ENCODE measurements at regions not wholly inside any gene's neighbourhood (a gene's known extent, or its start where the extent isn't known, plus 50 kb on each side); places are given as distances from the start of the nearest gene placed in this dataset.

- intact Hi-C loops (cut with micrococcal nuclease; ENCODE audit: unreplicated experiment), result no loop called here
Measured at GRCh38 chr6:102390541-102390940, 997.0 kb downstream of the GRIK2 start.

More at GRCh38 chr6:102390541-102390940, 997.0 kb downstream of the GRIK2 start:
- Histone ChIP-seq H3K4me1 (ENCODE audit: control insufficient read depth, insufficient read depth, low read length) (no peaks in the 10 kb centered on the region), H3K4me2 (ENCODE audit: control insufficient read depth, insufficient read depth) (no peak overlapping the region), H3K9me3 (replicated peaks; ENCODE audit: control insufficient read depth, insufficient read depth, low read length) (no peaks in the 10 kb centered on the region), H3K27me3 (replicated peaks in 1 of 2; ENCODE audit: control insufficient read depth in 2 of 2, insufficient read depth in 2 of 2, low read length in 1 of 2) (no peaks in the 10 kb centered on the region), H3K36me3 (ENCODE audit: control insufficient read depth in 2 of 2, insufficient read depth in 2 of 2, low read length in 1 of 2) (no peaks in the 10 kb centered on the region), H4K20me1 (ENCODE audit: control insufficient read depth, insufficient read depth) (no peaks in the 10 kb centered on the region), H3K27ac (ENCODE audit: control insufficient read depth, insufficient read depth) (no peak overlapping the region), H3K9ac (ENCODE audit: control insufficient read depth, insufficient read depth, low read length) (no peak overlapping the region), H3K79me2 (ENCODE audit: control insufficient read depth, insufficient read depth, low read length) (no peaks in the 10 kb centered on the region), H2AFZ (ENCODE audit: control insufficient read depth, low read depth, low read length) (no peak overlapping the region), H3K4me3 (no peak overlapping the region)
- POLR2A ChIA-PET, result no interaction called here
- FAIRE-seq (no peak), DNase-seq (ENCODE audit: low read depth, low spot score) (no peak), ATAC-seq (no peak)
- SMC1A ChIA-PET (ENCODE audit: uncharacterized antibody, unreplicated experiment), result interaction anchor here (1.0 kb wide), 1 partner anchor 75 kb away, joined by 3 read pairs; no protein-coding TSS in a partner anchor
- TF ChIP-seq RBBP5 (conservative IDR thresholded peaks at IDR 0.05), result no peak
- TF ChIP-seq GABPA (IDR thresholded peaks at IDR 0.05; ENCODE audit: low read depth), result no peak
- TF ChIP-seq CEBPZ (IDR thresholded peaks at IDR 0.05; ENCODE audit: low read depth, low read length), result no peak
- RAD21 ChIA-PET (ENCODE audit: unreplicated experiment), result no interaction called here
- no TSS peak for BruUV-seq (replicated peaks)
- CTCF ChIA-PET, result interaction anchor here (0.7 to 1.5 kb wide), 2 partner anchors 10 to 16 kb away, joined by 3 to 5 read pairs; no protein-coding TSS in a partner anchor
- in situ Hi-C loops (cut with MboI), result no loop called here
- 43% methylated on average over 6 of the region's 6 CpGs for WGBS (ENCODE audit: insufficient coverage, insufficient replicate concordance, low lambda C conversion rate, missing lambda C conversion rate)
